ENCODE measurements at regions not wholly inside any gene's neighbourhood (a gene's known extent, or its start where the extent isn't known, plus 50 kb on each side); places are given as distances from the start of the nearest gene placed in this dataset.

DNA sequence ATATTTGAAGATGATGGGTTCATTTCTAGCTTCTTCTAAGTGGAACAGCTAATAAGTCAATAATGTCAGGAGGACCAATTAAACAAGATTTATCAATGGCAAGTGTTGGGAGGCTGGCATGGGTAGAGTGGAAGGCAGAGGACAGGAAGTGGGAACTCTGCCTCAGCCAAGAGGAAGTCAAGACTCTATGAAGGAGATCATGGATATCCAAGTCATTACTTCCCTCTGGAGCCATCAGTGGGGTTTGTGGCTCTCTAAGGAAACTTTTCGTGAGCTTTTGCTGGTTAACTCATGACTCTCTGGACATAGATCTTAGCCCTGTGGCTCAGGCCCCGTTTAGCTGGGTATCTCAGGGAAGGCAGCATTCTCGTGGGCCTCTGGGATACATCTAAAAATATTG is 410.4 kb upstream of the ID2 start:
- DNase-seq (ENCODE audit: low read depth, low spot score) = no peak
- H3K4me3 ChIP-seq (ENCODE audit: insufficient read length, low read depth) = no peak overlapping the region
- no peak overlapping the region for H3K9ac ChIP-seq (ENCODE audit: insufficient read length, low read depth)
- no peaks in the 10 kb centered on the region for H3K27me3 ChIP-seq (ENCODE audit: insufficient read depth, insufficient read length)
- TF ChIP-seq YY1 (IDR thresholded peaks at IDR 0.05; ENCODE audit: insufficient read depth, insufficient read length) (no peak), ZNF274 (IDR thresholded peaks at IDR 0.05; ENCODE audit: low read depth, low read length) (no peak), SUZ12 (IDR thresholded peaks at IDR 0.05; ENCODE audit: extremely low read depth, insufficient read depth, insufficient read length) (no peak)
- H3K4me1 ChIP-seq (ENCODE audit: insufficient read depth, insufficient read length) = no peaks in the 10 kb centered on the region
- H3K9me3 ChIP-seq (ENCODE audit: insufficient read depth, low read length) = no peaks in the 10 kb centered on the region; the same call in 1 of the 2 replicates
- no peaks in the 10 kb centered on the region for H3K36me3 ChIP-seq (ENCODE audit: insufficient read depth, insufficient read length, low read length)

DNA sequence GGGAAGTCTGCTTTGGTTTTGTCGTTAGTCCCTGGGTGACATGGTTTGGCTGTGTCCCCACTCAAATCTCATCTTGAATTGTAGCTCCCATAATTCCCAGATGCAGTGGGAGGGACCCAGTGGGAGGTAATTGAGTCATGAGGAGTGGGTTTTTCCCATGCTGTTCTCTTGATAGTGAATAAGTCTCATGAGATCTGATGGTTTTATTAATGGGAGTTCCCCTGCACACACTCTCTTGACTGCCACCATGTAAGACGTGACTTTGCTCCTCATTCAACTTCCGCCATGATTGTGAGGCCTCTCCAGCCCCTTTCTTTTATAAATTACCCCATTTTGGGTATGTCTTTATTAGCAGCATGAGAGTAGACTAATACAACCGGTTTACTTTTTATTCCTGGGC is 405.8 kb upstream of the ID2 start:
- Histone ChIP-seq H3K27me3 (ENCODE audit: insufficient read depth, insufficient read length) (no peaks in the 10 kb centered on the region), H3K4me1 (ENCODE audit: insufficient read depth, insufficient read length) (no peaks in the 10 kb centered on the region), H3K9ac (ENCODE audit: insufficient read length, low read depth) (no peak overlapping the region), H3K36me3 (ENCODE audit: insufficient read depth, insufficient read length, low read length) (no peaks in the 10 kb centered on the region), H3K4me3 (ENCODE audit: insufficient read length, low read depth) (no peak overlapping the region), H3K9me3 (ENCODE audit: insufficient read depth, low read length) (no peaks in the 10 kb centered on the region; the same call in 1 of the 2 replicates)
- DNase-seq (ENCODE audit: low read depth, low spot score) = no peak
- TF ChIP-seq YY1 (IDR thresholded peaks at IDR 0.05; ENCODE audit: insufficient read depth, insufficient read length) (no peak), SUZ12 (IDR thresholded peaks at IDR 0.05; ENCODE audit: extremely low read depth, insufficient read depth, insufficient read length) (no peak), ZNF274 (IDR thresholded peaks at IDR 0.05; ENCODE audit: low read depth, low read length) (no peak)

DNA sequence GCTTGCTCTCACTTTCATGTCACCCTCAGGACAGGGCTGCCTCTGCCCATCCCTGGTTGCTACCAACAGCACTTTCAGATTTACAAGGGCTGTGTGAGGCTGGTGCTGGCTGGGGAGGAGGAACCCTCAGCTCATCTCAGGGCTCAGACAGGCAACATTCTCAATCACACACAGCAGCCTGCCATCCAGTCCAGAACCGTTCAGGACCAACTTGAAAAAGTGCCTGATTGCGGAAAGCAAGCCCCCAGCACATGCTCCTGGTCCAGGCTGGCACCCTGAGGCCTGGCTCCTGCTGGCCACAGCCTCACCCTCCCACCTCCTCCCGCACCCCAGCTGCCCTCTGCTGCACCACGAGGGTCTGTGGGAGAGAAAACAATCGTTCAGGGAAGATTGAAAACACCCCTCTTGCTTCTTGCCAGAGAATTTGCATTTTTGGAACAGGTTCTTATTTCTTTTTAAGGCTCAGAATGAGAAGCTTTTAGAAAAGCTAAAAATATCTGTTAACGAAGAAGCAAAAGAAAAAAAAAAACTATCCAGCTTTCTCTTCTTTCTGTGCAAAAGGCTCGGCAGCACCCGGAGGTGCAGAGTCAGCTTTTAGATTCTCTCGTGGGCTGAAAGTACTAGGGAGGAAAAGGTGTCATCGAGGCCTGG is 403.8 kb upstream of the ID2 start:
- TF ChIP-seq SUZ12 (IDR thresholded peaks at IDR 0.05; ENCODE audit: extremely low read depth, insufficient read depth, insufficient read length) (no peak), YY1 (IDR thresholded peaks at IDR 0.05; ENCODE audit: insufficient read depth, insufficient read length) (no peak), ZNF274 (IDR thresholded peaks at IDR 0.05; ENCODE audit: low read depth, low read length) (no peak)
- DNase-seq (ENCODE audit: low read depth, low spot score) = no peak
- no peaks in the 10 kb centered on the region for H3K27me3 ChIP-seq (ENCODE audit: insufficient read depth, insufficient read length)
- H3K9me3 ChIP-seq (ENCODE audit: insufficient read depth, low read length) = no peaks in the 10 kb centered on the region
- no peak overlapping the region for H3K9ac ChIP-seq (ENCODE audit: insufficient read length, low read depth)
- H3K4me3 ChIP-seq (ENCODE audit: insufficient read length, low read depth) = no peak overlapping the region
- no peaks in the 10 kb centered on the region for H3K36me3 ChIP-seq (ENCODE audit: insufficient read depth, insufficient read length, low read length)
- H3K4me1 ChIP-seq (ENCODE audit: insufficient read depth, insufficient read length) = no peaks in the 10 kb centered on the region

DNA sequence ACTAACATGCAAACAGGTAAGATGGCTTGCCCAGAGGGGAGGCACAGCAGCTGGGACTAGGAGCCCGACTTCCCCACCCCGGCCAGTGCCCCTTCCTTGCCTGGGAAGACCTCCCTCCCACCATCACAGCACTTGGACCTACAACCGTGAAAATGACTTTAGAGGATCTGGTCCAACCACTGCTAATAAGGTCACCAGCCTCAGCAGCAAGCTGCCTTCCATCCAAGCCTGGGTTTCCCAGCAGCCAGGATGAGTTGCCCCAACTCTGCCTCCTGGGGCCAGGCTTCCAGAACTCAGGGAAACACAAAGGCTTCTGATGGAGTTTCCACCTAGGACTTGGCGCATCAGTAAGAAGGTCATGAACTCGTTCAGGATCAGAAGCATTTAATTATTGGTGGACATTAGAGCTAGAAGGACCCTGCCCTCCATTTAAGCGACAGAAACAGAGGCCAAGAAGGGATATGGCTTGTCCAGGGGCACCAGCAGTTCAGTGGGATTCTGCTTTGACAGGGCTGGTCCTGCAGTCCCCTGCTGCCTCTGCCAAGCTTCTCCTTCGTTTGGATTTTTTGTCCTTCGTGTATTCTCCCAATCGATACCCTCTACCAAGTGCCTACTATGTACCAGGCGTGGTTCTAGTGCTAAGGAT is 403.0 kb upstream of the ID2 start:
- Histone ChIP-seq H3K9ac (ENCODE audit: insufficient read length, low read depth) (no peak overlapping the region), H3K4me3 (ENCODE audit: insufficient read length, low read depth) (no peak overlapping the region), H3K4me1 (ENCODE audit: insufficient read depth, insufficient read length) (no peaks in the 10 kb centered on the region), H3K36me3 (ENCODE audit: insufficient read depth, insufficient read length, low read length) (no peaks in the 10 kb centered on the region), H3K9me3 (ENCODE audit: insufficient read depth, low read length) (no peaks in the 10 kb centered on the region), H3K27me3 (ENCODE audit: insufficient read depth, insufficient read length) (no peaks in the 10 kb centered on the region)
- TF ChIP-seq SUZ12 (IDR thresholded peaks at IDR 0.05; ENCODE audit: extremely low read depth, insufficient read depth, insufficient read length) (no peak), ZNF274 (IDR thresholded peaks at IDR 0.05; ENCODE audit: low read depth, low read length) (no peak), YY1 (IDR thresholded peaks at IDR 0.05; ENCODE audit: insufficient read depth, insufficient read length) (no peak)
- no peak for DNase-seq (ENCODE audit: low read depth, low spot score)

DNA sequence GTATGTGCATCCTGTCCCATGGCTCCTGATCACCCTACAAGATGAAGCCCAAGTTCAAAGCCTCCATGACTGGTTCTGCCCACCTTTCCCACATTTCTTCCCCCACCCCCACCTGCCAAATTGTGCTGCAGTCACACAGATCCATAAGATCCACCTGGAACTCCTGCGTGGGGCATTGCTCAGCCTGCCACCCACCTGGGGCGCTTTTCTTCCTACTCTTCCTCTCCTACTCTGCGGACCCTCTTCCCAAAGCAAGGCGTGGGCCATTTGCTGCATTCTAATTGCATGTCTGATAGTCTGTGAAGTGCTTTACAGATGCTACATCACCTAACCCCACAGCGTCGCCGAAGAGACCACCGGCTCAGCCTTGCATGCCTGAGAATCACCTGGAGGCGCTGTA is 402.4 kb upstream of the ID2 start:
- Histone ChIP-seq H3K4me1 (ENCODE audit: insufficient read depth, insufficient read length) (no peaks in the 10 kb centered on the region), H3K36me3 (ENCODE audit: insufficient read depth, insufficient read length, low read length) (no peaks in the 10 kb centered on the region), H3K9ac (ENCODE audit: insufficient read length, low read depth) (no peak overlapping the region), H3K9me3 (ENCODE audit: insufficient read depth, low read length) (no peaks in the 10 kb centered on the region), H3K4me3 (ENCODE audit: insufficient read length, low read depth) (no peak overlapping the region), H3K27me3 (ENCODE audit: insufficient read depth, insufficient read length) (no peaks in the 10 kb centered on the region)
- no peak for TF ChIP-seq ZNF274 (IDR thresholded peaks at IDR 0.05; ENCODE audit: low read depth, low read length)
- TF ChIP-seq SUZ12 (IDR thresholded peaks at IDR 0.05; ENCODE audit: extremely low read depth, insufficient read depth, insufficient read length) = no peak
- no peak for TF ChIP-seq YY1 (IDR thresholded peaks at IDR 0.05; ENCODE audit: insufficient read depth, insufficient read length)
- no peak for DNase-seq (ENCODE audit: low read depth, low spot score)

DNA sequence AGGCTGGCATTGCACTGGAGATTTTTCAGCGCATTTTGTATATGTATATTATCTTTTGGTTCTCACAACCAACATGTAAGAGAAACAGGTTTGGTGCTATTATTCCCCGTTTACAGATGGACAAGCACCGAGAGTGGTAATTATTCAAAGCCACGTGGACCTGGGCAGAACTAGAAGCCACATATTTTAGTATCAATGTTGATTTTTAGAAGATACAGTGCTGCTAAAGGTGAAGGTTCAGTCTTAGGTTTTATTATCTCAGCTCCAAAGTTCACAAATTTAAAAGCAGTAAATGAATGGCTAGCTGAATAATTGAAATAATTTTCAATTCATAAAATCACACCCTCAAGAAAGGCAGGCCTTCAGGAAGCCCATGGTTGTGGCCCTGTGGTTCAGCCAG is 400.6 kb upstream of the ID2 start:
- Histone ChIP-seq H3K4me1 (ENCODE audit: insufficient read depth, insufficient read length) (peaks cover 2% of the 10 kb centered on the region), H3K9me3 (ENCODE audit: insufficient read depth, low read length) (no peaks in the 10 kb centered on the region), H3K4me3 (ENCODE audit: insufficient read length, low read depth) (no peak overlapping the region), H3K36me3 (ENCODE audit: insufficient read depth, insufficient read length, low read length) (no peaks in the 10 kb centered on the region), H3K9ac (ENCODE audit: insufficient read length, low read depth) (no peak overlapping the region), H3K27me3 (ENCODE audit: insufficient read depth, insufficient read length) (no peaks in the 10 kb centered on the region)
- TF ChIP-seq ZNF274 (IDR thresholded peaks at IDR 0.05; ENCODE audit: low read depth, low read length) (no peak), SUZ12 (IDR thresholded peaks at IDR 0.05; ENCODE audit: extremely low read depth, insufficient read depth, insufficient read length) (no peak), YY1 (IDR thresholded peaks at IDR 0.05; ENCODE audit: insufficient read depth, insufficient read length) (no peak)
- DNase-seq (ENCODE audit: low read depth, low spot score) = no peak

DNA sequence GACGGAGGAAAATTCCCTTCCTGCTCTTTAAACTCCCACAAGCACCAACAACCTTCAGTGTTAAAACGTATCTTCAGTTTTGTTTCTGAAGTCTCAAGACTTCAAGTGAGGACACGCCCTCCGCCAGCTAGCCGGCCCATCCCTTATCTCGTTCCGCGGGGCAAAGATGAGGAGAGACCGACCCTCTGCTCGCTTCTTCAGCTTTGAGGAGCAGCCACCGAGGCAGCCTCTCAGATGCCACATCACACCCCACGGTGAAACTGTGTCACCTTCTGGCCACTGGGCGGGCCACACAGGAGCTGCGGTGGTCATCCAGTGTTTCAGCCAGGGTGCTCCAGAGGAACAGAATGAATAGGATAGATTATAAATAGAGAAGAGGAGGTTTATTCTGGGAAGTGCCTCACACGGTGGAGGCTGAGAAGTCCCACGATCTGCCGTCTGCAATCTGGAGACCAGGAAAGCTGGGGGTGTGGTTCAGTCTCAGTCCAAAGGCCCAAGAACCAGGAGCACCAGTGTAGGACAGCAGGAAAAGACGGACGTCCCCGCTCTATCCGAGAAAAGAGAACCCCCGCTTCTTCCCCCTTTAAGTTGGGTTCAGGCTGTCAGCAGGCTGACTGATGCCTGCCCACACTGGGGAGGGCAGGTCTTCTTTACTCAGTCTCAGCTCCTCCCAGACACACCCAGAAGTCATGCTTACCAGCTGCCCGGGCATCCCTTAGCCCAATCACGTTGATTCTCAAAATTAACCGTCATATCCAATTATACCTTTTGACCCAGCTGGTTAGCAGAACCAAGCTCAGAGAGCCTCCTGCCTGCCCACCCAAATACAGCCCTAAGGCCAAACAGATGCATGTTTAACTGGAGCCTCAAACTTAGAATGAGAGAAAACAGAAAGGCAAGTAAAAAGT is 399.7 kb upstream of the ID2 start:
- H3K27me3 ChIP-seq (ENCODE audit: insufficient read depth, insufficient read length) = no peaks in the 10 kb centered on the region
- no peaks in the 10 kb centered on the region for H3K9me3 ChIP-seq (ENCODE audit: insufficient read depth, low read length)
- H3K4me1 ChIP-seq (ENCODE audit: insufficient read depth, insufficient read length) = peaks cover 2% of the 10 kb centered on the region
- no peaks in the 10 kb centered on the region for H3K36me3 ChIP-seq (ENCODE audit: insufficient read depth, insufficient read length, low read length)
- no peak overlapping the region for H3K9ac ChIP-seq (ENCODE audit: insufficient read length, low read depth)
- DNase-seq (ENCODE audit: low read depth, low spot score) = no peak
- no peak overlapping the region for H3K4me3 ChIP-seq (ENCODE audit: insufficient read length, low read depth)
- TF ChIP-seq YY1 (IDR thresholded peaks at IDR 0.05; ENCODE audit: insufficient read depth, insufficient read length) (no peak), SUZ12 (IDR thresholded peaks at IDR 0.05; ENCODE audit: extremely low read depth, insufficient read depth, insufficient read length) (no peak), ZNF274 (IDR thresholded peaks at IDR 0.05; ENCODE audit: low read depth, low read length) (no peak)

Measured in NT2/D1 (cell line).